Femur (tissue), 1 donor: ENCODE measurements at regions not wholly inside any gene's neighbourhood (a gene's known extent, or its start where the extent isn't known, plus 50 kb on each side); places are given as distances from the start of the nearest gene placed in this dataset.

Source experiments
- DNase-seq: peaks from one replicate; pipeline ENCODE4 v3.0.0-alpha.2; 2017

GRCh38 chr3:117631781-117632180, 922.2 kb downstream of the TUSC7 start:
- DNase-seq = no peak

DNA sequence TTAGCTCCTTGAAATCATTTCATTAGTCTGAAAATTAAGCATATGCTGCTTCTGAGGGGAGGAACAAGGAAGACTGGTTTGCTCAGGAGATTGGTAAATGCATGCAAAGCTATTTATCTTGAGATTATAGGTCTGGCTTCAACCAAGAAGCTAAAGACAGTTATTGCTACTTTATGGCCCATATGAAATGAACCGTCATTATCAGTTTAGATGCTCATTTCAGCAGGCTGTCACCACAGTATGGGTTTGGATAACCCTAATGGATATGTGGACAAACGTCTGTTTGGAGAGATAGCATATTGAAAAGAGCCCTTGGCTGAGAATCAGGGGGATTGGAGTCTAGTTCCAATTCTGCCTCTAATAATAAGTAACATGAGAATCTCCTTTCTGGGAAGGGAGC, 922.6 kb downstream of the TUSC7 start:
- DNase-seq = no peak

- DNase-seq = no peak
Measured at GRCh38 chr3:117633207-117633606, 923.6 kb downstream of the TUSC7 start.

DNA sequence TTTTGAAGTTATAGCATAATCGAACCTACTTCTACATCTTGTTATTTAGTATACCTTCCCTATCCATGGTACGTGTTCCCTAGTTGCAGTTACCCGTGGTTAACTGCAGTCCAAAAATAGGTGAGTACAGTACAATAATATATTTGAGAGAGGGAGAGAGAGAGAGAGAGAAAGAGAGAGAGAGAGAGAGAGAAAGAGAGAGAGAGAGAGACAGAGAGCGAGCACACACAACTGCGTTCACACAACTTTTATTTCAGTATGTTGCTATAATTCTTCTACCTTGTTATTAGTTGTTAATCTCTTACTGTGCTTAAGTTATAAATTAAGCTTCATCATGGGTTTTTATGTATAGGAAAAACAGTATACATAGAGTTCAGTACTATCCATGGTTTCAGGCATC, 928.1 kb downstream of the TUSC7 start:
- DNase-seq = no peak

- DNase-seq = no peak
Measured at GRCh38 chr3:117644203-117644602, 934.6 kb downstream of the TUSC7 start.

GRCh38 chr3:117645561-117646242, 936.1 kb downstream of the TUSC7 start:
- no peak for DNase-seq

GRCh38 chr3:117647435-117647834, 937.9 kb downstream of the TUSC7 start:
- no peak for DNase-seq

DNA sequence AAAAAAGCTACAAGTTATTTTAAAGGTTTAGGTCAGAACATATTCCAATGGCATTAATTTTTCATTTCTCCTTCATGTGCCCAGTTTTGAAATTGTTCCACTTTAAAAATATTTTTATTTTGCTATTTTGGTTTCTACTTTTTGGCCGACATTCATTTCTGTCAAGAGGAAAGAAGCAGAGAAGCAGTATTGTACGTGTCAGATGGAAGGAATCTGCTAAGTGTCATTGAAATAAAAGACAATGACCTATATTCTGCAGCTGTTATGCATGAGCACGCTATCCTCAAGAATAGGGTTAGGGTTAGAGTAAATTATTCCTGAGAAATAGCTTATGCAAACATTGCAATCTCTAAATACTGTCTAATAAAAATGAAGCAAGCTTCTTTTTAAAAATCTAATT, 941.7 kb downstream of the TUSC7 start:
- DNase-seq = no peak

DNA sequence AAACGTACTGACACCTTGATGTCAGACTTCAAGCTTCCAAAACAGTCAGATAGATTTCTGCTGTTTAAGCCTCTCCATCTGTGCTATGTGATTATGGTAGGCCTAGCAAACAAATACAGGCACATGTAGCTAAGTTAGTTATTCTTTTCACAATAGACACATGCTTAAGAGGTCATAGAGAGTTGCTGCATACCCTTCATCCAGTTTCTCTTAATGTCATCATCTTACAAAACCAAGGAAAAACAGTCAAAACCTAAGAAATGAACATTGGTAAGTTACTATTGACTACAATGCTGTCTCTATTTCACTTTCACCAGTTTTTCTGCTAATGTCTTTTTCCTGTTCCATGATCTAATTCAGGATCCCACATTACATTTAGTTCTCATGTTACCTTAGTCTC, 946.8 kb downstream of the TUSC7 start:
- no peak for DNase-seq

- no peak for DNase-seq
Measured at GRCh38 chr3:117657278-117657677, 947.7 kb downstream of the TUSC7 start.

DNA sequence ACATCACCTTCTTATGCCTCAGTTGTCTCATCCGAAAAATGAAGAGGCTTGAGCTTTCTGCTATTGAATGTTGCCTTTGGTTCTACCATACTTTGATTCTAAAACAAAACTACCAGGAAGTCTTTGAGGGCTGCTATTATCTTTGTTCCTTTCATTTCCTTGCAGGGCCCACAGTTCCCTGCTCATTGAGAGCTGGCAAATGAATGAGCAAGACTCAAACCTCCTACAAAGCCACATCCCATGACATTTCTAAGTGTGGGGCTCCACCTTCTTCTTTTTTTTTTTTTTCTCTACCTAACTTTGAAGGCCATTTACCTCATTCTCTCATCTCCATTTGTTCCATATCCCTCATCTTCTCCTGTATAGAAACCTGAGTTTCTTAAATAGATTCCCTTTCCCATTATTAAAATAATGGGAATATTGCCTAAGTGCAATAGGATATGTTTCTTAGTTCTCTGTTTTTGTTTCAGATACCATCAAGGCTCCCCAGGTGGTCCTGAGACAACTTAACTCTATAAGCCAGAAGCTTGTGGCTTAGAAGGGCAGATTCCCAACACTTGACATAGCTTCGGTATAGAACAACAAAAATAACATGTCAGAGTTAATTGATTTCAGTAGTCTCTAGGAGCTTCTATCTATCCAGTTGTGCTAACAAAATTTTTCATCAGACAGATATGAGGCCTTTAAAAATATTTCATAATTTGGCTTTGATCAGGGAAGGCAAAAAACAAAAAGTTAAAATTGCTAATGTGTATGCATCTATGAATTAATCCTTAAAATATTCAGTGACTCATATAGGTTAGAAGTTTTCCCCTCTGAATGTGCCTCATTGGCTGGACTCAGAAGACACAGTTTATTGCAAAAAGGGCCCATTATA, 951.6 kb downstream of the TUSC7 start:
- no peak for DNase-seq

GRCh38 chr3:117661818-117662095, 952.2 kb downstream of the TUSC7 start:
- no peak for DNase-seq

DNA sequence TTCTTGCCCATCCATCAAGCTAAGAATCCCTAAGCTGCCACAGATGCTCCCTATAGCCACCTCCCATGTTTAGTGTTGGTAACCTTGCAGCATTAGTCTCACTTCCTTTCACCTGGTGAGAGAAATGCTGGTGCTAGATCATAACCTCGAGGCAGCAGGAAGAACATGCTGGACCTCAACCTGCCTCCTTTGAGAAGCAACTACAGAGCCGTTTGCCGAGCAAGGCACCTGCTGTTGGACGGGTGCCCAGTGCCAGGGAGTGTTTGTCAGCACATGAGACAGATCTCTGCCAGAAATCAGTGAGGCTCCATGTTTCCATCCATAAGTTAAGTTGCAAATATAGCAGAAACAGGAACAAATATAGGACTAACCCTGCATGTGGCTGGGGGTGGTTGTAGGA, 955.7 kb downstream of the TUSC7 start:
- DNase-seq = no peak

DNA sequence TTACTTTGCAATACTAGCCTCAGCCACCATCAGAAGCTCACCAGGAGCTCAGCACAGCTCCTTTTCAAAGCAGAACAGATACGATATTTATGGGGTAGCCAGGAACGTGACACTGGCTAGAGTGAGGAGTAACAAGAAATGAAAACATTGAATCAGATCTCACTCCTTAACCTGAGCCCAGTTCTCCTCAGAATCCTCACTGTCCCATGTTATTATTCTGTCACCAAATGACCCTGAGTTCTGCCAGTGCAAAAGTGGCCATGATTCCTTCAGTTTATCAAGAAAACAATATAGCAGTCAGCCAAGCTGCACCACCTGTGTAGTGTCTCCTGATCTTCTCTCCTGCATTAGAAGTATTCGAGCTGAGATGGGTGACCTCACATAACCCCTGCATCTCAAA, 956.7 kb downstream of the TUSC7 start:
- no peak for DNase-seq

DNA sequence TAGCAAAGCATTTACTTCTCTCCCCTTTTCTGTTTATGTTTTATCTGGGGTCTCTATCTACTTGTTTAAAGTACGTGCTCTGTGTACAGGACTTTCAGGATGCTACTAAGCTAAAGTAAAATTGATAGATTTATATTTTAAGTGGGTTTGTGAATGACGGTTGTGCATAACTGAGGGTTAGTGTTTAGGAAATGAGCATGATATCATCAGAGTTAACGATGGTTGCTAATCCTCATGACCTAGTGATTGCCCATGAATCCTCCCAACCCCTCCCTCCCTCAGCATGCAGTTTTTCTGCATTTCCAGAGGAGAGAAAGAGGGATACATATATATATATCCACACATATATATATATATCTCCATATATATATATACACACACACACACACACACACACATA, 957.2 kb downstream of the TUSC7 start:
- no peak for DNase-seq

GRCh38 chr3:117669774-117670173, 960.2 kb downstream of the TUSC7 start:
- DNase-seq = no peak

GRCh38 chr3:117671722-117672318, 962.2 kb downstream of the TUSC7 start:
- DNase-seq = no peak

DNA sequence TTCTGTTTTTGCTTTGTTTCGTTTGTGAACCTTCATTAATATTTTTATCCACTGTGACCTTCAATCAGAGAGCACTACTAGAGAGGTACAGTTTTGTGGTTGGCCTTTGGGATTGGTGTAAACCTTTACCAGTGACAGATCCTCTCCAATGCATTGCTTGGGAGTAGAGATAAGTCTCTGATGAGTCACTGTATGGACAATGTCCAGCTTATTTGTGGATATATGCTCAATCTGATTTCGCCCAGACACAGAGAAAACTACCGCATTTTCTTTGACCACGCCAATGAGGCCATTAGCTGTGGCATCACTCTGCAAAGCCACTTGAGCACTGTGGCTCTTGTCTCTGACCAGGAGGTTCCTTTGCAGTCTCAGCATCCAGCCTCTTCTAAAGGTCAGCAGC, 964.7 kb downstream of the TUSC7 start:
- DNase-seq = no peak

DNA sequence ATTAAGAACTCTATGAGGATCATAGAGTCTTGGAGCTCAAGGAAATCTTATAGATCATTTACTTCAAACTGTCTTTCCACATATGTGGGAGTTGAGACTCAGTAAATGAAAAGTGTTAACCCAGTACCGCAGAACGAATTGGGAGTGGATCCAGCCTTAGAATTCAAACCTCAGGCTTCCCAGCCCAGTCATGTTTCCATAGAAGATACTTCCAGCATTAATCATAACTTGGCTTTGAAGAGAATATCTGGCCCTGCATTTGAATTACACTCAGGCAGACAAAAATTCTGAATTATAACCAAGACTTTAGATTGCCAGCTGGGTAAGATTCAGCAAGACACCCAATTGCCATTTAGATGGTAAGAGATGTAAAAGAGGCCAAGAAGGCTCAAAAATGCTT, 972.0 kb downstream of the TUSC7 start:
- no peak for DNase-seq

DNA sequence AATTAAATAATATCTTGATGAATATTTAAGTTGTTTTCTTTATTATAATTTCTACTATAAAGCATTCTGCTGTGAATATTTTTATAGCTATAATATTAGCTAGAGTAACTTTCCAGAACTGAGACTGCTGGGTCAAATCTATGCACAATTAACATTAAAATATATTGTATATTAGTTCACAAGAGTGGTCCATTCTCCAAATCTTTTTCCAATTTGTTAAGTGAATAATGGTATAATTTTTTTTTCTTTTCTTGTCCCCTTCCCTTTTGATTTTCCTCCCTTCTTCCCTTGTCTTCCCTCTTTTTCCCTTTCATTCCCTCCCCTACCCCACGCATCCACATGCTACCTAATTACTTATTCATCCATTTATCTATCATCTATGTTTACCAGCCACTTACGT, 977.5 kb downstream of the TUSC7 start:
- DNase-seq = no peak

DNA sequence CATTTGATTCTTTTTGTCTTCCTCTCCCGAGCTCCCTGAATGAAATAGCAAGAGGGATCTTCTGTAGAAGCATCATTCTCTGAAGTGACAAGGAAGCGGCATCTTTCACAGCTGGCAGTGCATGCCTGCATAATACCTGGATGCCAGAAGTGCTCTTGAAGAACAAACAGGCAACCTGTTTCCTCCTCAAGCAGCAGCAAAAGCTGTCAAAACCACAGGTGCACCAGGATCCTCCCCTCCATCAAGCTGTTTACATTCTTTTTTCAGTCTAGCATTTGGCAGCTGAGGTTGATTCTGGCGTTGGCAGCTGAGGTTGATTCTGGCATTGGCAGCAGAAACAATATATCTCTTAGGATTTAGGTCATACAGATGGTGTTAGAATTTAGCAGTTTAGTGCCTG, 979.0 kb downstream of the TUSC7 start:
- DNase-seq = no peak

- no peak for DNase-seq
Measured at GRCh38 chr3:117691526-117691925, 981.9 kb downstream of the TUSC7 start.

GRCh38 chr3:117692416-117692995, 982.9 kb downstream of the TUSC7 start:
- no peak for DNase-seq

GRCh38 chr3:117695321-117695720, 985.7 kb downstream of the TUSC7 start:
- no peak for DNase-seq
